Suprapubic skin (tissue), 4 donors: ENCODE measurements at regions not wholly inside any gene's neighbourhood (a gene's known extent, or its start where the extent isn't known, plus 50 kb on each side); places are given as distances from the start of the nearest gene placed in this dataset.

Experiments used
- EP300 ChIP-seq: sonication (generic); formaldehyde crosslinking; IDR thresholded peaks from one replicate; pipeline ENCODE4 v1.6.1; 2017; ENCODE audit warnings: antibody characterized with exemption
- POLR2AphosphoS5 ChIP-seq, 3 donors: sonication (generic); formaldehyde crosslinking; IDR thresholded peaks; one replicate each; pipeline ENCODE4 v1.6.1; 2017; ENCODE audit warnings: antibody characterized with exemption in 3 of 3
- TF ChIP-seq, protein P1 (sequence below), 2 donors: fragments of 200-600 bp in 1 of 2; fragments of 450-650 bp in 1 of 2; sonication (generic) in 1 of 2; IDR thresholded peaks; one replicate each; pipeline ENCODE4 v1.5.1; 2016 to 2019; ENCODE audit warnings: antibody characterized with exemption in 2 of 2, mild to moderate bottlenecking in 1 of 2, moderate library complexity in 1 of 2

DNA sequence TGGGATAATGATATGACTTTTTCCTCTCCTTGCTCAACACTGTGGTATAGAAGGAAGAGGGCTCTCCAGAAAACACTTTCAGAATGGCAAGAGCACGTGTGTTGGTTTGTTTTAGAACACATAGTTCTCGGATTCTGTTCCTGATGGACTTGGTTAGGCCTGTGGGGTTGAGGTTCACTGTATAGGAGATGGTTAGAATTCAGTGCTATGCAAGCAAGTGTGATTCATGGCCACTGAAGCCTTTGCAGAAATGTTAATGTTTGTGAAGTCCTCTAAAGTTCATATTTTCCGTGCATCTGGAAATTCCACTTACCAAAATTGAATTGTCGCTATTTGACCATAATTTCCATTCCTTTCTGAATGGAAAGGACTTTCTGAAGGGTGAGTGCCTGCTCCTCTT, 233.2 kb upstream of the DDHD1 start:
- TF ChIP-seq EP300 = no peak
- TF ChIP-seq POLR2AphosphoS5 (IDR thresholded peaks at IDR 0.05) = no peak
- TF ChIP-seq, protein P1, sequence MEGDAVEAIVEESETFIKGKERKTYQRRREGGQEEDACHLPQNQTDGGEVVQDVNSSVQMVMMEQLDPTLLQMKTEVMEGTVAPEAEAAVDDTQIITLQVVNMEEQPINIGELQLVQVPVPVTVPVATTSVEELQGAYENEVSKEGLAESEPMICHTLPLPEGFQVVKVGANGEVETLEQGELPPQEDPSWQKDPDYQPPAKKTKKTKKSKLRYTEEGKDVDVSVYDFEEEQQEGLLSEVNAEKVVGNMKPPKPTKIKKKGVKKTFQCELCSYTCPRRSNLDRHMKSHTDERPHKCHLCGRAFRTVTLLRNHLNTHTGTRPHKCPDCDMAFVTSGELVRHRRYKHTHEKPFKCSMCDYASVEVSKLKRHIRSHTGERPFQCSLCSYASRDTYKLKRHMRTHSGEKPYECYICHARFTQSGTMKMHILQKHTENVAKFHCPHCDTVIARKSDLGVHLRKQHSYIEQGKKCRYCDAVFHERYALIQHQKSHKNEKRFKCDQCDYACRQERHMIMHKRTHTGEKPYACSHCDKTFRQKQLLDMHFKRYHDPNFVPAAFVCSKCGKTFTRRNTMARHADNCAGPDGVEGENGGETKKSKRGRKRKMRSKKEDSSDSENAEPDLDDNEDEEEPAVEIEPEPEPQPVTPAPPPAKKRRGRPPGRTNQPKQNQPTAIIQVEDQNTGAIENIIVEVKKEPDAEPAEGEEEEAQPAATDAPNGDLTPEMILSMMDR (IDR thresholded peaks at IDR 0.05) = no peak
